ENCODE measurements at regions not wholly inside any gene's neighbourhood (a gene's known extent, or its start where the extent isn't known, plus 50 kb on each side); places are given as distances from the start of the nearest gene placed in this dataset.

GRCh38 chr18:51248685-51249084 is 51.2 kb upstream of the MEX3C start:
- Histone ChIP-seq H3K27ac (no peak overlapping the region), H3K27me3 (replicated peaks) (no peaks in the 10 kb centered on the region), H3K4me3 (ENCODE audit: low read depth, low read length) (no peak overlapping the region), H3K36me3 (replicated peaks) (no peaks in the 10 kb centered on the region)
- DNase-seq: no peak
- in situ Hi-C loops (cut with HindIII; ENCODE audit: low pct_ligation_motif_present, low sequenced_read_pairs): no loop called here
- TF ChIP-seq, protein P1, sequence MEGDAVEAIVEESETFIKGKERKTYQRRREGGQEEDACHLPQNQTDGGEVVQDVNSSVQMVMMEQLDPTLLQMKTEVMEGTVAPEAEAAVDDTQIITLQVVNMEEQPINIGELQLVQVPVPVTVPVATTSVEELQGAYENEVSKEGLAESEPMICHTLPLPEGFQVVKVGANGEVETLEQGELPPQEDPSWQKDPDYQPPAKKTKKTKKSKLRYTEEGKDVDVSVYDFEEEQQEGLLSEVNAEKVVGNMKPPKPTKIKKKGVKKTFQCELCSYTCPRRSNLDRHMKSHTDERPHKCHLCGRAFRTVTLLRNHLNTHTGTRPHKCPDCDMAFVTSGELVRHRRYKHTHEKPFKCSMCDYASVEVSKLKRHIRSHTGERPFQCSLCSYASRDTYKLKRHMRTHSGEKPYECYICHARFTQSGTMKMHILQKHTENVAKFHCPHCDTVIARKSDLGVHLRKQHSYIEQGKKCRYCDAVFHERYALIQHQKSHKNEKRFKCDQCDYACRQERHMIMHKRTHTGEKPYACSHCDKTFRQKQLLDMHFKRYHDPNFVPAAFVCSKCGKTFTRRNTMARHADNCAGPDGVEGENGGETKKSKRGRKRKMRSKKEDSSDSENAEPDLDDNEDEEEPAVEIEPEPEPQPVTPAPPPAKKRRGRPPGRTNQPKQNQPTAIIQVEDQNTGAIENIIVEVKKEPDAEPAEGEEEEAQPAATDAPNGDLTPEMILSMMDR (IDR thresholded peaks at IDR 0.05; ENCODE audit: low read depth, low read length, missing control alignments): no peak

GRCh38 chr18:51250006-51250405 is 52.5 kb upstream of the MEX3C start:
- DNase-seq: no peak
- TF ChIP-seq, protein P1 (IDR thresholded peaks at IDR 0.05; ENCODE audit: low read depth, low read length, missing control alignments): no peak
- Histone ChIP-seq H3K36me3 (replicated peaks) (no peaks in the 10 kb centered on the region), H3K27me3 (replicated peaks) (no peaks in the 10 kb centered on the region), H3K4me3 (ENCODE audit: low read depth, low read length) (no peak overlapping the region), H3K27ac (no peak overlapping the region)
- in situ Hi-C loops (cut with HindIII; ENCODE audit: low pct_ligation_motif_present, low sequenced_read_pairs): no loop called here

DNA sequence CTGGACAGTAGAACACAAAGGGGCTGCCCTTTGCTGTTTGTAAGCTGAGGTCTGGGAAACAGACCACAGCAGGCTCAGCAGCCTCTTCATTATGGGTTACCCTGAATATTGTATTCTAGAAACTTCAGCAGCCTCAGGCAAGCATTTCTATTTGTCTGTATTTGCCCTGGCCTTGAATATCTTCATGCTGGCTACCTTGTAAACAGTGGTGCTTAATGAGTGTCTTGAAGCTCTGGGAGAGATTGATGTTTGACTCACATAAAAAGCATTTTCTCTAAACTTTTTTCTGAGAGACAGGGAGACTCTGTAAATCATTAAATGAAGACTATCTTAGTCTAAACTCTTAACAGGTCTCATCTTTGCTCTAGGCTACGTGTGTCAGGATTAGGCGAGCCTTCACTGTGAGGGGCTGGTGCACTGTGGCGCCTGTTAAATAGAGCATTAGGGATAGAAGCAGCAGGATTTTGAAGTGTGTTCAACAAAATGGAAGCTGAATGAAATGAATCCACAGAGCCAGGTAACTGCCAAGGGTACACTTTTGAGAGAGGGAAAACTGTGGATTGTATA is 53.1 kb upstream of the MEX3C start:
- DNase-seq: no peak
- no peak overlapping the region for H3K27ac ChIP-seq
- H3K27me3 ChIP-seq (replicated peaks): no peaks in the 10 kb centered on the region
- in situ Hi-C loops (cut with HindIII; ENCODE audit: low pct_ligation_motif_present, low sequenced_read_pairs): no loop called here
- no peaks in the 10 kb centered on the region for H3K36me3 ChIP-seq (replicated peaks)
- TF ChIP-seq, protein P1 (IDR thresholded peaks at IDR 0.05; ENCODE audit: low read depth, low read length, missing control alignments): no peak
- H3K4me3 ChIP-seq (ENCODE audit: low read depth, low read length): no peak overlapping the region

DNA sequence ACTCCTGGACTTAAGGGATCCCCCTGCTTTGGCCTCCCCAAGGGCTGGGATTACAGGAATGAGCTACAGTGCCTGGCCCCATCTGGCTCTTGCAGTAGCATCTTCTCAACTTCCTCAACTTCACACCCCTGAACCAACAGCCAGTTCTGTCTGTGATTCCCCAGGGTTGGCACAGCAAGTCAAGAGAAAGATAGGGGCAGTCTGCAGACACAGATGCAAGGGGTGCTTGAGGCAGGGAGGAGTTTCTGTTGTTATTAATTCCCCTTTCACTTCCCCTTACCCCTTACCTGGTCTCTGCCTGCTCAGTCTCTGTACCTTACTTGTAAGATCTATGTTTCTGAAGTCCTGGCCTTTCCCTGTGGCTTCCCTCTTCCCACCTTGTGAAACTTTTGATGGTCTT is 54.1 kb upstream of the MEX3C start:
- H3K27ac ChIP-seq: no peak overlapping the region
- no peaks in the 10 kb centered on the region for H3K36me3 ChIP-seq (replicated peaks)
- TF ChIP-seq, protein P1 (IDR thresholded peaks at IDR 0.05; ENCODE audit: low read depth, low read length, missing control alignments): no peak
- H3K27me3 ChIP-seq (replicated peaks): no peaks in the 10 kb centered on the region
- no peak overlapping the region for H3K4me3 ChIP-seq (ENCODE audit: low read depth, low read length)
- no peak for DNase-seq
- in situ Hi-C loops (cut with HindIII; ENCODE audit: low pct_ligation_motif_present, low sequenced_read_pairs): no loop called here

DNA sequence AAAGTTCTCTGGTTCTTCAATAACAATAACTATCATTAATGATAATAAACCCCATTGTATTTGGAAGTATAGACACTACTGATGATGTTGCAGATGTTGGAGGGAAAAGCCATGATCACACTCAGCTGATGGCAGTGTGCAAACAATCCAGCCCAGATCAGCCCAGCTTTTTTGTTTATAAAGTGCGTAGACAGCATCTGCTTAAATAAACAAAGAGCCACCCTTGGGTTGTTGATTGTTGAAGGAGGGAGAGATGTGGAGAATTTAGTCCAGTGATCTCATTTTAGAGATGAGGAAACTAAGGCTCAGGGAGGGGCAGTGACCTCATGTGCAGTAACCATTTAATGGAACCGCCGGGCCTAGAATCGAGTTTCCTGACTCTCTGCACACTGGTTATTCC is 56.0 kb upstream of the MEX3C start:
- no peak for DNase-seq
- in situ Hi-C loops (cut with HindIII; ENCODE audit: low pct_ligation_motif_present, low sequenced_read_pairs): no loop called here

More for the DNA sequence above, 56.0 kb upstream of the MEX3C start:
- no peak overlapping the region for H3K27ac ChIP-seq
- no peaks in the 10 kb centered on the region for H3K36me3 ChIP-seq (replicated peaks)
- H3K4me3 ChIP-seq (ENCODE audit: low read depth, low read length): no peak overlapping the region
- H3K27me3 ChIP-seq (replicated peaks): no peaks in the 10 kb centered on the region
- TF ChIP-seq, protein P1 (IDR thresholded peaks at IDR 0.05; ENCODE audit: low read depth, low read length, missing control alignments): no peak

All from brain microvascular endothelial cell (primary cell).